Mesendoderm (in vitro differentiated cells): ENCODE measurements at regions not wholly inside any gene's neighbourhood (a gene's known extent, or its start where the extent isn't known, plus 50 kb on each side); places are given as distances from the start of the nearest gene placed in this dataset.
"Not testable (repeated sequence)": the region's sequence is repeated elsewhere in the genome, so short reads cannot be mapped to it uniquely, and the experiment has no call there.

Experiments used
- DNase-seq: peaks from one replicate; pipeline ENCODE4 v3.0.0; 2013
- H2AK5ac ChIP-seq: 2 replicates; pipeline ENCODE4 v1.6.1; 2013; ENCODE audit warnings: low read length, inconsistent platforms
- H2BK120ac ChIP-seq: 2 replicates; pipeline ENCODE4 v1.6.1; 2013; ENCODE audit warnings: low read depth, mild to moderate bottlenecking, low read length, moderate library complexity, mixed read lengths
- H2BK15ac ChIP-seq: replicated peaks from 2 replicates; pipeline ENCODE4 v1.6.1; 2013; ENCODE audit warnings: low read depth, mild to moderate bottlenecking, moderate library complexity
- H2BK5ac ChIP-seq: 2 replicates; pipeline ENCODE4 v1.6.1; 2013; ENCODE audit warnings: low read length, inconsistent platforms
- H3K18ac ChIP-seq: 2 replicates; pipeline ENCODE4 v1.6.1; 2013; ENCODE audit warnings: mild to moderate bottlenecking, low read length, mixed read lengths
- H3K23ac ChIP-seq: one replicate; pipeline ENCODE4 v1.6.1; 2013; ENCODE audit warnings: low read length
- H3K27ac ChIP-seq: 2 replicates; pipeline ENCODE4 v1.5.1; 2013; ENCODE audit warnings: low read depth, mild to moderate bottlenecking, inconsistent platforms, low read length, moderate library complexity
- H3K27me3 ChIP-seq: 2 replicates; pipeline ENCODE4 v1.6.1; 2013; ENCODE audit warnings: low read length, control low read depth, mild to moderate bottlenecking, inconsistent platforms; ENCODE audit not compliant: insufficient read depth, poor library complexity
- H3K36me3 ChIP-seq: 2 replicates; pipeline ENCODE4 v1.6.1; 2013; ENCODE audit warnings: low read length, inconsistent platforms; ENCODE audit not compliant: control insufficient read depth, insufficient read depth
- H3K4ac ChIP-seq: one replicate; pipeline ENCODE4 v1.6.1; 2013; ENCODE audit warnings: low read depth, mild to moderate bottlenecking, low read length, moderate library complexity
- H3K4me1 ChIP-seq: 2 replicates; pipeline ENCODE4 v1.6.1; 2013; ENCODE audit warnings: low read depth, low read length, inconsistent platforms; ENCODE audit not compliant: control insufficient read depth
- H3K4me2 ChIP-seq: 2 replicates; pipeline ENCODE4 v1.6.1; 2013; ENCODE audit warnings: low read length
- H3K4me3 ChIP-seq: 2 replicates; pipeline ENCODE4 v1.5.1; 2013; ENCODE audit warnings: mild to moderate bottlenecking, low read length
- H3K56ac ChIP-seq: one replicate; pipeline ENCODE4 v1.6.1; 2013; ENCODE audit warnings: low read length
- H3K79me1 ChIP-seq: 2 replicates; pipeline ENCODE4 v1.6.1; 2013; ENCODE audit warnings: low read length, inconsistent platforms
- H3K79me2 ChIP-seq: 2 replicates; pipeline ENCODE4 v1.6.1; 2013; ENCODE audit warnings: mild to moderate bottlenecking, low read length; ENCODE audit not compliant: control insufficient read depth, insufficient read depth
- H3K9ac ChIP-seq: 2 replicates; pipeline ENCODE4 v1.6.1; 2013; ENCODE audit warnings: low read length, inconsistent platforms
- H4K5ac ChIP-seq: one replicate; pipeline ENCODE4 v1.6.1; 2013; ENCODE audit warnings: low read length
- H4K8ac ChIP-seq: one replicate; pipeline ENCODE4 v1.6.1; 2013; ENCODE audit warnings: low read depth, mild to moderate bottlenecking, control low read depth, low read length, moderate library complexity
- WGBS: extraction: QIAGEN DNeasy Blood & Tissue Kit; methylation state at CpG from one replicate; pipeline ENCODE4 v1.1.7; 2013; ENCODE audit warnings: low lambda C conversion rate, missing lambda C conversion rate; ENCODE audit not compliant: insufficient coverage; ENCODE audit errors: extremely low coverage; 5-methylcytosine and 5-hydroxymethylcytosine counted together

GRCh38 chr15:84173231-84173610 lies 62.4 kb upstream of the GOLGA6L4 start:
- not testable (repeated sequence) for H3K18ac ChIP-seq, H4K5ac ChIP-seq, H3K4me3 ChIP-seq, H3K9ac ChIP-seq, H3K23ac ChIP-seq, H3K79me2 ChIP-seq, H3K56ac ChIP-seq, H3K27me3 ChIP-seq, H2AK5ac ChIP-seq, H2BK15ac ChIP-seq, H3K4me1 ChIP-seq, H2BK5ac ChIP-seq, H3K4ac ChIP-seq, H3K4me2 ChIP-seq, H3K79me1 ChIP-seq, H2BK120ac ChIP-seq, DNase-seq, H3K27ac ChIP-seq, H4K8ac ChIP-seq, H3K36me3 ChIP-seq
- WGBS: no CpG with 5 or more reads among the region's 22 CpGs
